ENCODE measurements at regions not wholly inside any gene's neighbourhood (a gene's known extent, or its start where the extent isn't known, plus 50 kb on each side); places are given as distances from the start of the nearest gene placed in this dataset.

GRCh38 chr1:9454494-9455066, 84.7 kb upstream of the SLC25A33 start:
- TF ChIP-seq CTCF (IDR thresholded peaks at IDR 0.05; ENCODE audit: low read length): no peak
- TF ChIP-seq EZH2 (optimal IDR thresholded peaks at IDR 0.05; ENCODE audit: low read depth, low read length): no peak
- TF ChIP-seq EZH2phosphoT487 (IDR thresholded peaks at IDR 0.05; ENCODE audit: low read length): no peak
